Ishikawa (cell line): ENCODE measurements at regions not wholly inside any gene's neighbourhood (a gene's known extent, or its start where the extent isn't known, plus 50 kb on each side); places are given as distances from the start of the nearest gene placed in this dataset.

Experiments
- CEBPB ChIP-seq: IDR thresholded peaks from 2 replicates; pipeline ENCODE4 v1.6.1; 2012
- CREB1 ChIP-seq: IDR thresholded peaks from 2 replicates; pipeline ENCODE4 v1.6.1; 2012; ENCODE audit warnings: low read depth
- EGR1 ChIP-seq: IDR thresholded peaks from 2 replicates; pipeline ENCODE4 v1.6.1; 2012
- EP300 ChIP-seq: IDR thresholded peaks from 2 replicates; pipeline ENCODE4 v1.6.1; 2012; ENCODE audit warnings: borderline replicate concordance
- FOXM1 ChIP-seq: IDR thresholded peaks from 2 replicates; pipeline ENCODE4 v1.6.1; 2012; ENCODE audit warnings: low read depth, borderline replicate concordance
- NFIC ChIP-seq: IDR thresholded peaks from 2 replicates; pipeline ENCODE4 v1.6.1; 2012
- RAD21 ChIP-seq: IDR thresholded peaks from 2 replicates; pipeline ENCODE4 v1.6.1; 2012; ENCODE audit warnings: low read depth
- TAF1 ChIP-seq: IDR thresholded peaks from 2 replicates; pipeline ENCODE4 v1.6.1; 2012; ENCODE audit warnings: low read depth, mild to moderate bottlenecking
- TCF12 ChIP-seq: IDR thresholded peaks from 2 replicates; pipeline ENCODE4 v1.6.1; 2012; ENCODE audit warnings: low read depth
- USF1 ChIP-seq: IDR thresholded peaks from 2 replicates; pipeline ENCODE4 v1.6.1; 2012
- YY1 ChIP-seq: IDR thresholded peaks from 2 replicates; pipeline ENCODE4 v1.6.1; 2012; ENCODE audit warnings: low read depth
- ZBTB7A ChIP-seq: IDR thresholded peaks from 2 replicates; pipeline ENCODE4 v1.6.1; 2012; ENCODE audit warnings: low read depth
- TF ChIP-seq, protein P1 (sequence below): IDR thresholded peaks from 2 replicates; pipeline ENCODE4 v1.6.1; 2012
- TF ChIP-seq, protein P2 (sequence below): IDR thresholded peaks from 2 replicates; pipeline ENCODE4 v1.6.1; 2012; ENCODE audit warnings: low read depth, mild to moderate bottlenecking

DNA sequence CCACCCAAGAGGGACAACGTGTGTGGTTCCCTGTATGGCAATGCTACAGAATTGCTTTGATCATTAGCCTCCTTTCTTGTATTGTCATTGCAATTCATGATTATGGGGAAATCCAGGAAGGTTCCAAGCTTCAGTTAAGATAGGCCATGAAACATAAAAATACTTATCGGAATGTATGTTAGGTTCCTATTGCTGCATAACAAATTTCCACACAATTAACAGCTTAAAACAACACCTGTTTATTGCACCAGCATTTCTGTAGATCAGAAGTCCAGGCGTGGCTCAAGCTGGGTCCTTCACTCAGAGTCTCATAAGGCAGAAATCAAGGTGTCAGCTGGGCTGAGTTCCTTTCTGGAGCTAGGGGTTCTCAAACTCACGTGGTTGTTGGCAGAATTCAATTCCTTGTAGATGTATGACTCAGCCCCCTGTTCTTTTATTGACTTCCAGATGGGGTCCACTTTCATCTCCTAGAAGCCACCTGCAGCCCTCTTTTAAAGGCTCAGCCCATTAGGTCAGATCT lies 365.6 kb upstream of the TMPO start:
- TF ChIP-seq YY1 (no peak), EGR1 (no peak), TAF1 (no peak), FOXM1 (no peak), ZBTB7A (no peak), RAD21 (no peak), TCF12 (no peak), EP300 (no peak), USF1 (no peak), CEBPB (no peak), NFIC (no peak), CREB1 (no peak)
- TF ChIP-seq, protein P1, sequence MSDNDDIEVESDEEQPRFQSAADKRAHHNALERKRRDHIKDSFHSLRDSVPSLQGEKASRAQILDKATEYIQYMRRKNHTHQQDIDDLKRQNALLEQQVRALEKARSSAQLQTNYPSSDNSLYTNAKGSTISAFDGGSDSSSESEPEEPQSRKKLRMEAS: no peak
- TF ChIP-seq, protein P2, sequence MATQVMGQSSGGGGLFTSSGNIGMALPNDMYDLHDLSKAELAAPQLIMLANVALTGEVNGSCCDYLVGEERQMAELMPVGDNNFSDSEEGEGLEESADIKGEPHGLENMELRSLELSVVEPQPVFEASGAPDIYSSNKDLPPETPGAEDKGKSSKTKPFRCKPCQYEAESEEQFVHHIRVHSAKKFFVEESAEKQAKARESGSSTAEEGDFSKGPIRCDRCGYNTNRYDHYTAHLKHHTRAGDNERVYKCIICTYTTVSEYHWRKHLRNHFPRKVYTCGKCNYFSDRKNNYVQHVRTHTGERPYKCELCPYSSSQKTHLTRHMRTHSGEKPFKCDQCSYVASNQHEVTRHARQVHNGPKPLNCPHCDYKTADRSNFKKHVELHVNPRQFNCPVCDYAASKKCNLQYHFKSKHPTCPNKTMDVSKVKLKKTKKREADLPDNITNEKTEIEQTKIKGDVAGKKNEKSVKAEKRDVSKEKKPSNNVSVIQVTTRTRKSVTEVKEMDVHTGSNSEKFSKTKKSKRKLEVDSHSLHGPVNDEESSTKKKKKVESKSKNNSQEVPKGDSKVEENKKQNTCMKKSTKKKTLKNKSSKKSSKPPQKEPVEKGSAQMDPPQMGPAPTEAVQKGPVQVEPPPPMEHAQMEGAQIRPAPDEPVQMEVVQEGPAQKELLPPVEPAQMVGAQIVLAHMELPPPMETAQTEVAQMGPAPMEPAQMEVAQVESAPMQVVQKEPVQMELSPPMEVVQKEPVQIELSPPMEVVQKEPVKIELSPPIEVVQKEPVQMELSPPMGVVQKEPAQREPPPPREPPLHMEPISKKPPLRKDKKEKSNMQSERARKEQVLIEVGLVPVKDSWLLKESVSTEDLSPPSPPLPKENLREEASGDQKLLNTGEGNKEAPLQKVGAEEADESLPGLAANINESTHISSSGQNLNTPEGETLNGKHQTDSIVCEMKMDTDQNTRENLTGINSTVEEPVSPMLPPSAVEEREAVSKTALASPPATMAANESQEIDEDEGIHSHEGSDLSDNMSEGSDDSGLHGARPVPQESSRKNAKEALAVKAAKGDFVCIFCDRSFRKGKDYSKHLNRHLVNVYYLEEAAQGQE: no peak
